Esophagus squamous epithelium (tissue), 5 donors: ENCODE measurements at regions not wholly inside any gene's neighbourhood (a gene's known extent, or its start where the extent isn't known, plus 50 kb on each side); places are given as distances from the start of the nearest gene placed in this dataset.

Experiments
- DNase-seq: peaks from one replicate; lab custom pipeline; 2025; lab: John Stamatoyannopoulos, UW
- H3K27ac ChIP-seq, 4 donors: fragments of 200-600 bp; sonication (generic); one replicate each; pipeline ENCODE4 v1.5.1; 2016 to 2019; ENCODE audit warnings: mild to moderate bottlenecking in 1 of 4
- H3K27me3 ChIP-seq, 4 donors: fragments of 200-600 bp; sonication (generic); 1 replicate in 3 of 4; 2 replicates in 1 of 4; pipeline versions ENCODE4 v1.5.1 to v1.6.0; 2017 to 2021; ENCODE audit warnings: antibody characterized with exemption in 1 of 4
- H3K36me3 ChIP-seq, 3 donors: fragments of 200-600 bp; sonication (generic); one replicate each; pipeline ENCODE4 v1.5.1; 2016 to 2019
- H3K4me1 ChIP-seq, 3 donors: fragments of 200-600 bp; sonication (generic); one replicate each; pipeline ENCODE4 v1.5.1; 2017 to 2019
- H3K4me3 ChIP-seq, 4 donors: fragments of 200-600 bp; sonication (generic); 1 replicate in 3 of 4; 2 replicates in 1 of 4; pipeline ENCODE4 v1.5.1; 2016 to 2019; ENCODE audit warnings: mild to moderate bottlenecking in 2 of 4, moderate library complexity in 1 of 4
- H3K9me3 ChIP-seq, 3 donors: fragments of 200-600 bp; sonication (generic); one replicate each; pipeline ENCODE4 v1.5.1; 2016 to 2019
- CTCF ChIP-seq, 6 experiments: fragments of 450-650 bp in 4 of 6; fragments of 200-600 bp in 2 of 6; sonication (generic) in 2 of 6; IDR thresholded peaks; one replicate each; pipeline ENCODE4 v1.5.1; 2016 to 2019; ENCODE audit warnings: antibody characterized with exemption in 6 of 6, mild to moderate bottlenecking in 4 of 6, moderate library complexity in 4 of 6
- POLR2A ChIP-seq, 4 donors: fragments of 450-650 bp; IDR thresholded peaks; one replicate each; pipeline ENCODE4 v1.6.1; 2017; ENCODE audit warnings: antibody characterized with exemption in 4 of 4, mild to moderate bottlenecking in 4 of 4, moderate library complexity in 3 of 4
- WGBS, 2 donors: methylation state at CpG; one replicate each; pipeline ENCODE4 v1.1.5; 2018; 5-methylcytosine and 5-hydroxymethylcytosine counted together
- intact Hi-C: fragments of 100-400 bp; cut with DNase I; formaldehyde crosslinking; loops from one replicate; pipeline ENCODE4 v1.15.0; 2022
- donor health status: DM: yes; HTN: yes; CAD: no.

DNA sequence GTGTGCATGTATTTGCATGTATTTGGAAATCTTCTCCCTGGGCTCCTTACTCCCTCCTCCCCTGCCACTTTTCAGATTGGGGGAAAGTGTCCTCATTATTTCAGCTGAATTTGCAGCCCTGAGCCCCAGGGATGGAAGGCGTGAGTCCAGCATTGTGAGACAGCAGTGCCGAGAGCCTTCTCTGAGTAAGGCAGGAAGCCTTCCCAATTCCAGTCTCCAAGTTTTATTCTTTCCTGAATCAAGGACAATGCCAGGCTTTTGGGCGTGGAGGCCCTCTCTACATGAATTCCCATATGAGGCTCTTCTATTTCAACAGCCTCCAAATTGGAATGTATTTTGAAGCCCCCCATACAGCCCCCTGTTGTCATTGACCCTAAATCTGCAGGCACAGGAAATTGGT, 163.5 kb downstream of the ACKR3 start:
- Histone ChIP-seq H3K9me3 (no peaks in the 10 kb centered on the region), H3K27me3 (no peaks in the 10 kb centered on the region), H3K4me3 (no peak overlapping the region), H3K4me1 (peaks cover 9 to 15% (median 14%) of the 10 kb centered on the region in 3 donors), H3K36me3 (no peaks in the 10 kb centered on the region), H3K27ac (no peak overlapping the region)
- intact Hi-C loops, result no loop called here
- WGBS, 2 donors, result 65 to 81% methylated on average over 3 of the region's 3 CpGs
- TF ChIP-seq POLR2A (IDR thresholded peaks at IDR 0.05), result no peak
- TF ChIP-seq CTCF (IDR thresholded peaks at IDR 0.05), result no peak
- no peak for DNase-seq

- H3K4me3 ChIP-seq, result no peak overlapping the region
- H3K36me3 ChIP-seq, result no peaks in the 10 kb centered on the region
- no peaks in the 10 kb centered on the region for H3K27me3 ChIP-seq
- no peak for DNase-seq
- WGBS, 2 donors, result 88 to 93% methylated on average over 4 to 6 of the region's 6 CpGs
- no peaks in the 10 kb centered on the region for H3K9me3 ChIP-seq
- H3K27ac ChIP-seq, result no peak overlapping the region
- TF ChIP-seq CTCF (IDR thresholded peaks at IDR 0.05), result no peak
- TF ChIP-seq POLR2A (IDR thresholded peaks at IDR 0.05), result no peak
- intact Hi-C loops, result no loop called here
- peaks cover 9 to 15% (median 14%) of the 10 kb centered on the region in 3 donors for H3K4me1 ChIP-seq
These were observed 166.2 kb downstream of the ACKR3 start for GRCh38 chr2:236735825-236736238.

DNA sequence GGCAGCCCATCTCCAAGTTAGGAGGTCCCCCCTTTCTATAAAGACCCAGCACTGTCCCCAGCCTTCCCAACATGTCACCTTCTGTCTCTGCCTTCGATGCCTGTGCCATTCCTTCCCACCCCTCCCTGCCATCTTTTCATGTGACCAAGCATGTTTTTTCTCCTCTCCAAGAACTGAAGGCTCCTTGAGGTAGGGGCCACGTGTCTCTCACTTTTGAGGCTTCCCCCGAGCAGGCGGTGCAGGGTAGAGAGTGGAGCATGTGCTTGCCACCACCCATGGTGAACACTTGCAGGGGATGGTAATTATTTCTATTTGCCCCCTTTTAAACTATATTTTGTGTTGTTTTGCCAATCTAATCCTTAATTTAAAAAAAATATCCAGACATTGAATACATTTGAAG, 168.4 kb downstream of the ACKR3 start:
- Histone ChIP-seq H3K9me3 (no peaks in the 10 kb centered on the region), H3K27ac (no peak overlapping the region), H3K27me3 (no peaks in the 10 kb centered on the region), H3K4me3 (no peak overlapping the region), H3K36me3 (no peaks in the 10 kb centered on the region), H3K4me1 (no peaks in the 10 kb centered on the region)
- no peak for TF ChIP-seq POLR2A (IDR thresholded peaks at IDR 0.05)
- TF ChIP-seq CTCF (IDR thresholded peaks at IDR 0.05), result no peak
- intact Hi-C loops, result no loop called here
- WGBS, 2 donors, result 88 to 96% methylated on average over 4 of the region's 4 CpGs
- DNase-seq, result no peak

- WGBS, 2 donors, result 89 to 90% methylated on average over 2 of the region's 2 CpGs
- Histone ChIP-seq H3K36me3 (no peaks in the 10 kb centered on the region), H3K4me3 (no peak overlapping the region), H3K27ac (no peak overlapping the region), H3K4me1 (no peaks in the 10 kb centered on the region), H3K9me3 (no peaks in the 10 kb centered on the region), H3K27me3 (no peaks in the 10 kb centered on the region)
- no peak for TF ChIP-seq POLR2A (IDR thresholded peaks at IDR 0.05)
- TF ChIP-seq CTCF (IDR thresholded peaks at IDR 0.05), result no peak
- no peak for DNase-seq
- intact Hi-C loops, result no loop called here
These were observed 169.3 kb downstream of the ACKR3 start for GRCh38 chr2:236738896-236739295.

DNA sequence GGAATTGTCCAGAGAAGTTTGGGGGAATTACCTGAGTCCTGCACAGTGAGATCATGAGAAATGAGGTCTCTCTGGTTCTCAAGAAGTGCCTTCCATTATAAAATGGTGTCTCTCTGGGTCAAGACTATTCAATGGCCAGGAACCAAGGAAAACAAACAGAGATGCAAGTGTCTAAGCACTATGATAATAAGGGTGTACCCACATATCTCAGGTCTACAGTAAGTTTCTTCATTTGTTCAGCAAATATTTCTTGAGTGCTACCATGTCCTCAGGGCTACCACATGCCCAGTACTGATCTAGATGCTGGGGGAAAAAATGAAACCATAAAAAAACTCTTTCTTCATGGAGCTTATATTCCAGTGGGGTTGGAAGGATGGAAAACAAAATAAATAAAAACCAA, 170.0 kb downstream of the ACKR3 start:
- TF ChIP-seq CTCF (IDR thresholded peaks at IDR 0.05), result no peak
- TF ChIP-seq POLR2A (IDR thresholded peaks at IDR 0.05), result no peak
- Histone ChIP-seq H3K27ac (no peak overlapping the region), H3K4me3 (no peak overlapping the region), H3K9me3 (no peaks in the 10 kb centered on the region), H3K4me1 (peaks cover 0 to 5% (median 0%) of the 10 kb centered on the region in 3 donors), H3K27me3 (no peaks in the 10 kb centered on the region), H3K36me3 (no peaks in the 10 kb centered on the region)
- intact Hi-C loops, result no loop called here
- DNase-seq, result no peak
